H1 (cell line): ENCODE measurements at regions not wholly inside any gene's neighbourhood (a gene's known extent, or its start where the extent isn't known, plus 50 kb on each side); places are given as distances from the start of the nearest gene placed in this dataset.

ENCODE experiments used
- TF ChIP-seq, protein P1 (sequence below): fragments of 300-600 bp; sonication (generic); IDR thresholded peaks from 2 replicates; pipeline ENCODE4 v1.7.1; 2012; ENCODE audit warnings: low read length, moderate library complexity, mild to moderate bottlenecking, inconsistent platforms; ENCODE audit not compliant: insufficient replicate concordance

- TF ChIP-seq, protein P1, sequence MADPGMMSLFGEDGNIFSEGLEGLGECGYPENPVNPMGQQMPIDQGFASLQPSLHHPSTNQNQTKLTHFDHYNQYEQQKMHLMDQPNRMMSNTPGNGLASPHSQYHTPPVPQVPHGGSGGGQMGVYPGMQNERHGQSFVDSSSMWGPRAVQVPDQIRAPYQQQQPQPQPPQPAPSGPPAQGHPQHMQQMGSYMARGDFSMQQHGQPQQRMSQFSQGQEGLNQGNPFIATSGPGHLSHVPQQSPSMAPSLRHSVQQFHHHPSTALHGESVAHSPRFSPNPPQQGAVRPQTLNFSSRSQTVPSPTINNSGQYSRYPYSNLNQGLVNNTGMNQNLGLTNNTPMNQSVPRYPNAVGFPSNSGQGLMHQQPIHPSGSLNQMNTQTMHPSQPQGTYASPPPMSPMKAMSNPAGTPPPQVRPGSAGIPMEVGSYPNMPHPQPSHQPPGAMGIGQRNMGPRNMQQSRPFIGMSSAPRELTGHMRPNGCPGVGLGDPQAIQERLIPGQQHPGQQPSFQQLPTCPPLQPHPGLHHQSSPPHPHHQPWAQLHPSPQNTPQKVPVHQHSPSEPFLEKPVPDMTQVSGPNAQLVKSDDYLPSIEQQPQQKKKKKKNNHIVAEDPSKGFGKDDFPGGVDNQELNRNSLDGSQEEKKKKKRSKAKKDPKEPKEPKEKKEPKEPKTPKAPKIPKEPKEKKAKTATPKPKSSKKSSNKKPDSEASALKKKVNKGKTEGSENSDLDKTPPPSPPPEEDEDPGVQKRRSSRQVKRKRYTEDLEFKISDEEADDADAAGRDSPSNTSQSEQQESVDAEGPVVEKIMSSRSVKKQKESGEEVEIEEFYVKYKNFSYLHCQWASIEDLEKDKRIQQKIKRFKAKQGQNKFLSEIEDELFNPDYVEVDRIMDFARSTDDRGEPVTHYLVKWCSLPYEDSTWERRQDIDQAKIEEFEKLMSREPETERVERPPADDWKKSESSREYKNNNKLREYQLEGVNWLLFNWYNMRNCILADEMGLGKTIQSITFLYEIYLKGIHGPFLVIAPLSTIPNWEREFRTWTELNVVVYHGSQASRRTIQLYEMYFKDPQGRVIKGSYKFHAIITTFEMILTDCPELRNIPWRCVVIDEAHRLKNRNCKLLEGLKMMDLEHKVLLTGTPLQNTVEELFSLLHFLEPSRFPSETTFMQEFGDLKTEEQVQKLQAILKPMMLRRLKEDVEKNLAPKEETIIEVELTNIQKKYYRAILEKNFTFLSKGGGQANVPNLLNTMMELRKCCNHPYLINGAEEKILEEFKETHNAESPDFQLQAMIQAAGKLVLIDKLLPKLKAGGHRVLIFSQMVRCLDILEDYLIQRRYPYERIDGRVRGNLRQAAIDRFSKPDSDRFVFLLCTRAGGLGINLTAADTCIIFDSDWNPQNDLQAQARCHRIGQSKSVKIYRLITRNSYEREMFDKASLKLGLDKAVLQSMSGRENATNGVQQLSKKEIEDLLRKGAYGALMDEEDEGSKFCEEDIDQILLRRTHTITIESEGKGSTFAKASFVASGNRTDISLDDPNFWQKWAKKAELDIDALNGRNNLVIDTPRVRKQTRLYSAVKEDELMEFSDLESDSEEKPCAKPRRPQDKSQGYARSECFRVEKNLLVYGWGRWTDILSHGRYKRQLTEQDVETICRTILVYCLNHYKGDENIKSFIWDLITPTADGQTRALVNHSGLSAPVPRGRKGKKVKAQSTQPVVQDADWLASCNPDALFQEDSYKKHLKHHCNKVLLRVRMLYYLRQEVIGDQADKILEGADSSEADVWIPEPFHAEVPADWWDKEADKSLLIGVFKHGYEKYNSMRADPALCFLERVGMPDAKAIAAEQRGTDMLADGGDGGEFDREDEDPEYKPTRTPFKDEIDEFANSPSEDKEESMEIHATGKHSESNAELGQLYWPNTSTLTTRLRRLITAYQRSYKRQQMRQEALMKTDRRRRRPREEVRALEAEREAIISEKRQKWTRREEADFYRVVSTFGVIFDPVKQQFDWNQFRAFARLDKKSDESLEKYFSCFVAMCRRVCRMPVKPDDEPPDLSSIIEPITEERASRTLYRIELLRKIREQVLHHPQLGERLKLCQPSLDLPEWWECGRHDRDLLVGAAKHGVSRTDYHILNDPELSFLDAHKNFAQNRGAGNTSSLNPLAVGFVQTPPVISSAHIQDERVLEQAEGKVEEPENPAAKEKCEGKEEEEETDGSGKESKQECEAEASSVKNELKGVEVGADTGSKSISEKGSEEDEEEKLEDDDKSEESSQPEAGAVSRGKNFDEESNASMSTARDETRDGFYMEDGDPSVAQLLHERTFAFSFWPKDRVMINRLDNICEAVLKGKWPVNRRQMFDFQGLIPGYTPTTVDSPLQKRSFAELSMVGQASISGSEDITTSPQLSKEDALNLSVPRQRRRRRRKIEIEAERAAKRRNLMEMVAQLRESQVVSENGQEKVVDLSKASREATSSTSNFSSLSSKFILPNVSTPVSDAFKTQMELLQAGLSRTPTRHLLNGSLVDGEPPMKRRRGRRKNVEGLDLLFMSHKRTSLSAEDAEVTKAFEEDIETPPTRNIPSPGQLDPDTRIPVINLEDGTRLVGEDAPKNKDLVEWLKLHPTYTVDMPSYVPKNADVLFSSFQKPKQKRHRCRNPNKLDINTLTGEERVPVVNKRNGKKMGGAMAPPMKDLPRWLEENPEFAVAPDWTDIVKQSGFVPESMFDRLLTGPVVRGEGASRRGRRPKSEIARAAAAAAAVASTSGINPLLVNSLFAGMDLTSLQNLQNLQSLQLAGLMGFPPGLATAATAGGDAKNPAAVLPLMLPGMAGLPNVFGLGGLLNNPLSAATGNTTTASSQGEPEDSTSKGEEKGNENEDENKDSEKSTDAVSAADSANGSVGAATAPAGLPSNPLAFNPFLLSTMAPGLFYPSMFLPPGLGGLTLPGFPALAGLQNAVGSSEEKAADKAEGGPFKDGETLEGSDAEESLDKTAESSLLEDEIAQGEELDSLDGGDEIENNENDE, result no peak
These were observed 57.1 kb upstream of the ATP1B1 start (continued) for GRCh38 chr1:169049258-169049938.
